IMR-90 (cell line): ENCODE measurements at regions not wholly inside any gene's neighbourhood (a gene's known extent, or its start where the extent isn't known, plus 50 kb on each side); places are given as distances from the start of the nearest gene placed in this dataset.

Experiments used
- ATAC-seq: fragments of 200-7000 bp; cut with Tn5 transposase; 2 replicates; pipeline ENCODE4 v1.9.1; 2020; ENCODE audit warnings: low read depth, mild to moderate bottlenecking, moderate library complexity
- BruUV-seq: library from RNA; stranded (reverse); fragments of 400-500 nt; replicated peaks from 2 replicates; lab custom pipeline; 2021; lab: Mats Ljungman, UMichigan
- CTCF ChIA-PET: fragments of 300-600 bp; formaldehyde crosslinking; extraction: SDS; loops from one replicate; lab custom pipeline; 2021; ENCODE audit warnings: antibody characterized with exemption; lab: Yijun Ruan, JAX
- POLR2A ChIA-PET: fragments of 300-600 bp; sonication (Branson Sonifier 250); formaldehyde crosslinking; loops from one replicate; lab custom pipeline; 2022; ENCODE audit warnings: antibody characterized with exemption; ENCODE audit not compliant: unreplicated experiment; lab: Charles Lee
- DNase-seq: peaks from one replicate; pipeline ENCODE4 v3.0.0; 2013
- H2AFZ ChIP-seq: replicated peaks from 2 replicates; pipeline ENCODE3; 2013; ENCODE audit warnings: low read length, mild to moderate bottlenecking; ENCODE audit not compliant: poor library complexity
- H2AK5ac ChIP-seq: 2 replicates; pipeline ENCODE4 v1.6.1; 2013; ENCODE audit warnings: low read depth, low read length, inconsistent platforms
- H2AK9ac ChIP-seq: replicated peaks from 2 replicates; pipeline ENCODE3; 2013; ENCODE audit warnings: mild to moderate bottlenecking, low read depth, low read length, moderate library complexity; ENCODE audit not compliant: poor library complexity
- H2BK120ac ChIP-seq: 2 replicates; pipeline ENCODE4 v1.6.1; 2013; ENCODE audit warnings: low read depth, low read length, inconsistent platforms
- H2BK15ac ChIP-seq: 3 replicates; pipeline ENCODE4 v1.6.1; 2013; ENCODE audit warnings: low read depth, low read length, inconsistent platforms
- H2BK20ac ChIP-seq: 2 replicates; pipeline ENCODE4 v1.6.1; 2013; ENCODE audit warnings: low read depth, mild to moderate bottlenecking, inconsistent platforms, low read length, moderate library complexity
- H2BK5ac ChIP-seq: 2 replicates; pipeline ENCODE4 v1.6.1; 2013; ENCODE audit warnings: mild to moderate bottlenecking, low read depth, low read length, inconsistent platforms; ENCODE audit not compliant: poor library complexity, severe bottlenecking
- H3K14ac ChIP-seq: replicated peaks from 2 replicates; pipeline ENCODE4 v1.6.1; 2013; ENCODE audit warnings: low read depth, low read length, inconsistent platforms
- H3K18ac ChIP-seq: 2 replicates; pipeline ENCODE4 v1.6.1; 2013; ENCODE audit warnings: low read depth, low read length, control low read depth
- H3K23ac ChIP-seq: 2 replicates; pipeline ENCODE4 v1.6.1; 2013; ENCODE audit warnings: low read depth, low read length, inconsistent platforms
- H3K27ac ChIP-seq: 2 replicates; pipeline ENCODE4 v1.5.1; 2013; ENCODE audit warnings: mild to moderate bottlenecking, control low read depth, low read length; ENCODE audit not compliant: insufficient read depth
- H3K27me3 ChIP-seq: 2 replicates; pipeline ENCODE4 v1.6.1; 2013; ENCODE audit warnings: low read length; ENCODE audit not compliant: control insufficient read depth, insufficient read depth
- H3K36me3 ChIP-seq: 2 replicates; pipeline ENCODE4 v1.6.1; 2013; ENCODE audit warnings: low read length, mixed read lengths; ENCODE audit not compliant: control insufficient read depth, insufficient read depth
- H3K4ac ChIP-seq: 2 replicates; pipeline ENCODE4 v1.6.1; 2013; ENCODE audit warnings: low read depth, low read length, inconsistent platforms
- H3K4me1 ChIP-seq: 2 replicates; pipeline ENCODE4 v1.6.1; 2013; ENCODE audit warnings: low read length, mixed read lengths; ENCODE audit not compliant: control insufficient read depth, insufficient read depth
- H3K4me2 ChIP-seq: 2 replicates; pipeline ENCODE4 v1.6.1; 2013; ENCODE audit warnings: low read depth, mild to moderate bottlenecking, control low read depth, low read length, moderate library complexity
- H3K4me3 ChIP-seq: 2 replicates; pipeline ENCODE4 v1.5.1; 2013; ENCODE audit warnings: low read depth, mild to moderate bottlenecking, control low read depth, low read length, moderate library complexity; ENCODE audit not compliant: insufficient read depth
- H3K56ac ChIP-seq: 2 replicates; pipeline ENCODE4 v1.6.1; 2013; ENCODE audit warnings: low read length, inconsistent platforms; ENCODE audit not compliant: insufficient read depth; ENCODE audit errors: extremely low read depth
- H3K79me1 ChIP-seq, 2 experiments: 2 replicates each; pipeline ENCODE4 v1.6.1; 2013; ENCODE audit warnings: low read length in 2 of 2, inconsistent platforms in 1 of 2, low read depth in 1 of 2
- H3K9ac ChIP-seq: 2 replicates; pipeline ENCODE4 v1.6.1; 2013; ENCODE audit warnings: low read depth, low read length, control low read depth
- H3K9me1 ChIP-seq: 2 replicates; pipeline ENCODE4 v1.6.1; 2013; ENCODE audit warnings: low read length, inconsistent platforms; ENCODE audit not compliant: insufficient read depth
- H3K9me3 ChIP-seq: 2 replicates; pipeline ENCODE4 v1.6.1; 2013; ENCODE audit warnings: low read length; ENCODE audit not compliant: control insufficient read depth, insufficient read depth
- H4K20me1 ChIP-seq: 2 replicates; pipeline ENCODE4 v1.6.1; 2013; ENCODE audit warnings: low read length, inconsistent platforms; ENCODE audit not compliant: insufficient read depth
- H4K5ac ChIP-seq: 2 replicates; pipeline ENCODE4 v1.6.1; 2013; ENCODE audit warnings: mild to moderate bottlenecking, low read depth, low read length, control low read depth
- H4K8ac ChIP-seq, 2 experiments: 2 replicates each; pipeline ENCODE4 v1.6.1; 2013; ENCODE audit warnings: low read depth in 2 of 2, low read length in 2 of 2, control low read depth in 1 of 2, inconsistent platforms in 1 of 2
- H4K91ac ChIP-seq: 2 replicates; pipeline ENCODE4 v1.6.1; 2013; ENCODE audit warnings: low read depth, low read length, inconsistent platforms; ENCODE audit not compliant: insufficient read depth
- BHLHE40 ChIP-seq: fragments of 150-350 bp; IDR thresholded peaks from 2 replicates; pipeline ENCODE4 v1.6.1; 2016; ENCODE audit warnings: mild to moderate bottlenecking, low read depth, low read length
- CEBPB ChIP-seq: IDR thresholded peaks from 2 replicates; pipeline ENCODE4 v1.6.1; 2012; ENCODE audit warnings: low read depth, low read length, improper control_type of control experiment
- CHD1 ChIP-seq: IDR thresholded peaks from 2 replicates; pipeline ENCODE4 v1.6.1; 2012; ENCODE audit warnings: low read depth, low read length, improper control_type of control experiment
- CTCF ChIP-seq: conservative IDR thresholded peaks from 2 replicates; pipeline ENCODE4 v1.5.1; 2012; ENCODE audit warnings: mild to moderate bottlenecking, low read depth, low read length, improper control_type of control experiment
- FOS ChIP-seq: fragments of 150-350 bp; IDR thresholded peaks from 2 replicates; pipeline ENCODE4 v1.6.1; 2016; ENCODE audit warnings: low read depth, low read length
- MAFK ChIP-seq: IDR thresholded peaks from 2 replicates; pipeline ENCODE4 v1.6.1; 2012; ENCODE audit warnings: low read depth, low read length, improper control_type of control experiment
- MAZ ChIP-seq: IDR thresholded peaks from 2 replicates; pipeline ENCODE4 v1.6.1; 2012; ENCODE audit warnings: low read depth, mild to moderate bottlenecking, low read length, improper control_type of control experiment, moderate library complexity, borderline replicate concordance
- MXI1 ChIP-seq: IDR thresholded peaks from 2 replicates; pipeline ENCODE4 v1.6.1; 2012; ENCODE audit warnings: low read depth, mild to moderate bottlenecking, low read length, moderate library complexity, borderline replicate concordance
- NFE2L2 ChIP-seq: fragments of 150-350 bp; IDR thresholded peaks from 2 replicates; pipeline ENCODE4 v1.6.1; 2016; ENCODE audit warnings: low read depth, mild to moderate bottlenecking, low read length
- POLR2A ChIP-seq: IDR thresholded peaks from 2 replicates; pipeline ENCODE4 v1.6.1; 2012; ENCODE audit warnings: mild to moderate bottlenecking, low read depth, low read length
- RAD21 ChIP-seq: IDR thresholded peaks from 2 replicates; pipeline ENCODE4 v1.6.1; 2012; ENCODE audit warnings: low read length, improper control_type of control experiment
- RCOR1 ChIP-seq: IDR thresholded peaks from 2 replicates; pipeline ENCODE4 v1.6.1; 2012; ENCODE audit warnings: mild to moderate bottlenecking, low read length, improper control_type of control experiment; ENCODE audit not compliant: insufficient replicate concordance
- RFX5 ChIP-seq: IDR thresholded peaks from 2 replicates; pipeline ENCODE4 v1.8.0; 2012; ENCODE audit warnings: low read depth, mild to moderate bottlenecking, low read length, moderate library complexity
- SMC3 ChIP-seq: fragments of 150-350 bp; IDR thresholded peaks from 2 replicates; pipeline ENCODE4 v1.6.1; 2016; ENCODE audit warnings: low read depth, mild to moderate bottlenecking, antibody characterized with exemption, low read length, moderate library complexity
- USF2 ChIP-seq: fragments of 150-350 bp; IDR thresholded peaks from 2 replicates; pipeline ENCODE4 v1.6.1; 2017; ENCODE audit warnings: mild to moderate bottlenecking, antibody characterized with exemption, low read length, low read depth
- WGBS, 2 experiments: methylation state at CpG; one replicate each; pipeline versions ENCODE4 v1.1.5 to v1.1.7; 2013; ENCODE audit warnings: missing lambda C conversion rate in 2 of 2; ENCODE audit not compliant: insufficient read length in 1 of 2; ENCODE audit errors: extremely low coverage in 2 of 2; 5-methylcytosine and 5-hydroxymethylcytosine counted together
- dilution Hi-C: fragments of 300-500 bp; cut with HindIII; formaldehyde crosslinking; loops from one replicate; pipeline ENCODE4 v1.14.3; 2018; ENCODE audit warnings: low sequenced_read_pairs; ENCODE audit not compliant: unreplicated experiment
- in situ Hi-C: fragments of 300-500 bp; cut with MboI; formaldehyde crosslinking; loops from 3 replicates; pipeline ENCODE4 v1.14.3; 2019; ENCODE audit warnings: low sequenced_read_pairs, inconsistent platforms, mixed read lengths
- intact Hi-C: fragments of 100-400 bp; cut with micrococcal nuclease; formaldehyde crosslinking; loops from 2 replicates; pipeline ENCODE4 v1.10.0; 2022
- TF ChIP-seq, protein P1 (sequence below): fragments of 150-350 bp; IDR thresholded peaks from 2 replicates; pipeline ENCODE4 v1.6.1; 2016; ENCODE audit warnings: low read depth, mild to moderate bottlenecking, low read length, moderate library complexity, borderline replicate concordance

DNA sequence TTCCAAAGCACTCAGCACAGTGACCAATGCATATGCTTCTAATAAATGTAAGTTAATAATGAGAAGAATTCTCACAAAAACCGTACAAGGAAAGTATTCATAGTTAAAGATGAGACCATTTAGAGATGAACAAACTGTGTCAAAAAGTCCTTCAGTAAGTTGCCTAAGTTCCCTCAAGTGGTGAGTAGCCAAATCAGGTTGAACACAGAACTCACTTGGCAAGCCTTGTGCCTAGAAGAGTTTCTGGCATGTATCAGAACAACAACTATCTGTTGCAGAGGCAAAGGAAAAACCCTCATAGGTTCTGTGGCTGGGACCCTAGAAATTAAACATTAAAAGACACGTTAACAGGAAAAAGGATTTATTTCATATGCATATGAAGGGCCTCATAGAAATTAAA lies 129.6 kb upstream of the DOK5 start:
- peak overlapping the region; percentile 38; the same call in 1 of the 3 replicates for H2BK15ac ChIP-seq
- dilution Hi-C loops, result no loop called here

More for the DNA sequence above, 129.6 kb upstream of the DOK5 start:
- TF ChIP-seq USF2, result no peak
- TF ChIP-seq MXI1, result no peak
- TF ChIP-seq MAZ, result no peak
- no peak for TF ChIP-seq SMC3
- TF ChIP-seq NFE2L2, result no peak
- no peak for TF ChIP-seq RCOR1
- TF ChIP-seq RFX5, result no peak
- TF ChIP-seq CTCF, result no peak
- TF ChIP-seq CEBPB, result no peak
- TF ChIP-seq CHD1, result no peak
- TF ChIP-seq POLR2A, result no peak
- no peak for TF ChIP-seq BHLHE40
- no peak for TF ChIP-seq MAFK
- no peak for TF ChIP-seq FOS
- TF ChIP-seq, protein P1, sequence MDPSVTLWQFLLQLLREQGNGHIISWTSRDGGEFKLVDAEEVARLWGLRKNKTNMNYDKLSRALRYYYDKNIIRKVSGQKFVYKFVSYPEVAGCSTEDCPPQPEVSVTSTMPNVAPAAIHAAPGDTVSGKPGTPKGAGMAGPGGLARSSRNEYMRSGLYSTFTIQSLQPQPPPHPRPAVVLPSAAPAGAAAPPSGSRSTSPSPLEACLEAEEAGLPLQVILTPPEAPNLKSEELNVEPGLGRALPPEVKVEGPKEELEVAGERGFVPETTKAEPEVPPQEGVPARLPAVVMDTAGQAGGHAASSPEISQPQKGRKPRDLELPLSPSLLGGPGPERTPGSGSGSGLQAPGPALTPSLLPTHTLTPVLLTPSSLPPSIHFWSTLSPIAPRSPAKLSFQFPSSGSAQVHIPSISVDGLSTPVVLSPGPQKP, result no peak
- TF ChIP-seq RAD21, result no peak
- ChIA-PET CTCF (no interaction called here), POLR2A (no interaction called here)
- Histone ChIP-seq H4K91ac (peak overlapping the region; percentile 41; the same call in 1 of the 2 replicates), H3K9me3 (no peaks in the 10 kb centered on the region), H3K27ac (no peak overlapping the region), H2AK9ac (no peak overlapping the region), H3K14ac (peak overlapping the region; percentile 77), H4K20me1 (no peaks in the 10 kb centered on the region), H3K27me3 (no peaks in the 10 kb centered on the region), H3K4me2 (peak overlapping the region; percentile 88; the same call in 1 of the 2 replicates), H3K4ac (peak overlapping the region; percentile 84), H3K9ac (no peak overlapping the region), H3K56ac (no peak overlapping the region), H2AFZ (no peak overlapping the region), H3K9me1 (no peaks in the 10 kb centered on the region), H3K36me3 (no peaks in the 10 kb centered on the region), H2BK5ac (peak overlapping the region; percentile 27), H2BK20ac (peak overlapping the region; percentile 90), H3K18ac (peak overlapping the region; percentile 91; the same call in 1 of the 2 replicates), H4K5ac (peak overlapping the region; percentile 54; the same call in 1 of the 2 replicates), H3K4me3 (no peak overlapping the region), H4K8ac (peak overlapping the region in 1 of 2 experiments; percentile 53; a peak in 1 of 4 replicates), H3K79me1 (no peaks in the 10 kb centered on the region), H3K23ac (0 out of 2 replicates have a peak overlapping the region, but pooled peaks have one; percentile 18), H2AK5ac (peak overlapping the region; percentile 63; the same call in 1 of the 2 replicates), H3K4me1 (peaks cover 10% of the 10 kb centered on the region), H2BK120ac (peak overlapping the region; percentile 80)
- BruUV-seq, result no TSS peak
- intact Hi-C loops, result loop anchor here (10.0 kb wide), 2 partner anchors 121 to 211 kb away; no protein-coding TSS in a partner anchor
- in situ Hi-C loops, result no loop called here
- DNase-seq (peak; percentile 5), ATAC-seq (peak; percentile 7; the same call in 1 of the 2 replicates)
- no CpG with 5 or more reads among the region's 2 CpGs for WGBS, 2 experiments
